ENCODE measurements at regions not wholly inside any gene's neighbourhood (a gene's known extent, or its start where the extent isn't known, plus 50 kb on each side); places are given as distances from the start of the nearest gene placed in this dataset.

GRCh38 chr1:106926803-106927582 lies 129.5 kb upstream of the PRMT6 start:
- DNase-seq (ENCODE audit: low read depth in 2 of 2): no peak
- TF ChIP-seq CTCF (IDR thresholded peaks at IDR 0.05; ENCODE audit: low read depth, low read length): no peak
- H3K4me3 ChIP-seq (replicated peaks in 1 of 2; ENCODE audit: low read depth in 2 of 2, low read length in 2 of 2): no peak overlapping the region

- DNase-seq (ENCODE audit: low read depth in 2 of 2): peak; percentile 45 to 81
- H3K4me3 ChIP-seq (replicated peaks in 1 of 2; ENCODE audit: low read depth in 2 of 2, low read length in 2 of 2): no peak overlapping the region
- no peak for TF ChIP-seq CTCF (IDR thresholded peaks at IDR 0.05; ENCODE audit: low read depth, low read length)
Measured at GRCh38 chr1:106937104-106937503, 119.4 kb upstream of the PRMT6 start.

- TF ChIP-seq CTCF (IDR thresholded peaks at IDR 0.05; ENCODE audit: low read depth, low read length): no peak
- peak in 1 of 2 donors; percentile 5 for DNase-seq (ENCODE audit: low read depth in 2 of 2)
Measured at GRCh38 chr1:106944721-106945120, 111.8 kb upstream of the PRMT6 start.

GRCh38 chr1:106952776-106953175 lies 103.7 kb upstream of the PRMT6 start:
- H3K4me3 ChIP-seq (replicated peaks in 1 of 2; ENCODE audit: low read depth in 2 of 2, low read length in 2 of 2): no peak overlapping the region
- DNase-seq (ENCODE audit: low read depth in 2 of 2): no peak
- no peak for TF ChIP-seq CTCF (IDR thresholded peaks at IDR 0.05; ENCODE audit: low read depth, low read length)

More at GRCh38 chr1:106944721-106945120, 111.8 kb upstream of the PRMT6 start:
- no peak overlapping the region for H3K4me3 ChIP-seq (replicated peaks in 1 of 2; ENCODE audit: low read depth in 2 of 2, low read length in 2 of 2)

- TF ChIP-seq CTCF (IDR thresholded peaks at IDR 0.05; ENCODE audit: low read depth, low read length): no peak
- DNase-seq (ENCODE audit: low read depth in 2 of 2): no peak
Measured at GRCh38 chr1:106954661-106955229, 101.7 kb upstream of the PRMT6 start.

GRCh38 chr1:106956721-106957120 lies 99.8 kb upstream of the PRMT6 start:
- DNase-seq (ENCODE audit: low read depth in 2 of 2): no peak
- no peak for TF ChIP-seq CTCF (IDR thresholded peaks at IDR 0.05; ENCODE audit: low read depth, low read length)
- no peak overlapping the region for H3K4me3 ChIP-seq (replicated peaks in 1 of 2; ENCODE audit: low read depth in 2 of 2, low read length in 2 of 2)

More at GRCh38 chr1:106954661-106955229, 101.7 kb upstream of the PRMT6 start:
- H3K4me3 ChIP-seq (replicated peaks in 1 of 2; ENCODE audit: low read depth in 2 of 2, low read length in 2 of 2): no peak overlapping the region

Data from cardiac fibroblast (primary cell).